Adipocyte (in vitro differentiated cells): ENCODE measurements at regions not wholly inside any gene's neighbourhood (a gene's known extent, or its start where the extent isn't known, plus 50 kb on each side); places are given as distances from the start of the nearest gene placed in this dataset.
A peak's percentile ranks its signal among the peaks of the same experiment; 100 is the strongest.
"Not testable (repeated sequence)": the region's sequence is repeated elsewhere in the genome, so short reads cannot be mapped to it uniquely, and the experiment has no call there.

Source experiments
- DNase-seq: peaks from one replicate; pipeline ENCODE4 v3.0.0-alpha.2; 2015; ENCODE audit warnings: low read depth
- H3K27me3 ChIP-seq: replicated peaks from 2 replicates; pipeline ENCODE4 v1.7.0; 2013; ENCODE audit warnings: mild to moderate bottlenecking, low read length, moderate library complexity; ENCODE audit not compliant: control insufficient read depth, insufficient read depth
- H3K36me3 ChIP-seq: 2 replicates; pipeline ENCODE4 v1.7.0; 2013; ENCODE audit warnings: low read length, mild to moderate bottlenecking, moderate library complexity; ENCODE audit not compliant: control insufficient read depth, insufficient read depth, severe bottlenecking
- H3K4me1 ChIP-seq: 2 replicates; pipeline ENCODE4 v1.7.0; 2013; ENCODE audit warnings: mild to moderate bottlenecking, low read length, moderate library complexity; ENCODE audit not compliant: control insufficient read depth, insufficient read depth
- H3K4me3 ChIP-seq: 2 replicates; pipeline ENCODE4 v1.7.0; 2013; ENCODE audit warnings: mild to moderate bottlenecking, low read length, moderate library complexity
- H3K9ac ChIP-seq: 2 replicates; pipeline ENCODE4 v1.7.0; 2013; ENCODE audit warnings: mild to moderate bottlenecking, low read length, moderate library complexity
- H3K9me3 ChIP-seq: 2 replicates; pipeline ENCODE4 v1.7.0; 2013; ENCODE audit warnings: mild to moderate bottlenecking, low read length, moderate library complexity; ENCODE audit not compliant: control insufficient read depth

DNA sequence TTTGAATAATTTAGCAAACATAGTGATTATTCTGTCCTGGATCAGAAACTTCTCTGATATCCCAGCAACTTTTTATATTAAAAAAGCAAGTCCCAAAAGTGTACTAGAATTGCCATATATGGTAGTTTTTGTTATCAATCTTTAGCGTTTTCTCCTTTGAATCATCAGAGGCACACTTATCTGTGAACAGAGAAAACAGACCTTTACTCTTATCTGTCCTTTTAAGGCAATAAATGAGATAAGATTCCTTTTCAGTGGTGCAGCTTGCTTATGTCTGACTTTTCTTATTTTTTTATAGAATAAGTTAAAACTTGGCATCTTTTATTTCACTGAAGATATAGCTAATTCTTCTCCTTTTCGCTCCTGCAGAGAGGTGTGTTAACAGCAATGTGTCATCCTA, 458.1 kb upstream of the PCDH10 start:
- no peaks in the 10 kb centered on the region for H3K4me1 ChIP-seq
- H3K4me3 ChIP-seq = no peak overlapping the region

GRCh38 chr4:132691668-132692067, 457.4 kb upstream of the PCDH10 start:
- H3K27me3 ChIP-seq = no peaks in the 10 kb centered on the region
- peaks cover 18% of the 10 kb centered on the region for H3K9me3 ChIP-seq
- no peak overlapping the region for H3K9ac ChIP-seq
- H3K36me3 ChIP-seq = no peaks in the 10 kb centered on the region
- no peaks in the 10 kb centered on the region for H3K4me1 ChIP-seq
- no peak for DNase-seq
- H3K4me3 ChIP-seq = no peak overlapping the region

More for the DNA sequence above, 458.1 kb upstream of the PCDH10 start:
- no peaks in the 10 kb centered on the region for H3K36me3 ChIP-seq
- no peak overlapping the region for H3K9ac ChIP-seq
- H3K9me3 ChIP-seq = peaks cover 18% of the 10 kb centered on the region
- H3K27me3 ChIP-seq = no peaks in the 10 kb centered on the region
- DNase-seq = no peak

GRCh38 chr4:132694775-132695174, 454.3 kb upstream of the PCDH10 start:
- peaks cover 18% of the 10 kb centered on the region for H3K9me3 ChIP-seq
- no peaks in the 10 kb centered on the region for H3K4me1 ChIP-seq

GRCh38 chr4:132697505-132697904, 451.6 kb upstream of the PCDH10 start:
- not testable (repeated sequence) for DNase-seq, H3K9ac ChIP-seq, H3K27me3 ChIP-seq, H3K36me3 ChIP-seq, H3K4me3 ChIP-seq, H3K4me1 ChIP-seq
- H3K9me3 ChIP-seq = peaks cover 18% of the 10 kb centered on the region

More at GRCh38 chr4:132694775-132695174, 454.3 kb upstream of the PCDH10 start:
- Histone ChIP-seq H3K36me3 (no peaks in the 10 kb centered on the region), H3K27me3 (no peaks in the 10 kb centered on the region), H3K9ac (no peak overlapping the region), H3K4me3 (no peak overlapping the region)
- DNase-seq = no peak

GRCh38 chr4:132707955-132708354, 441.1 kb upstream of the PCDH10 start:
- Histone ChIP-seq H3K27me3 (no peaks in the 10 kb centered on the region), H3K9me3 (no peaks in the 10 kb centered on the region), H3K4me1 (no peaks in the 10 kb centered on the region), H3K36me3 (no peaks in the 10 kb centered on the region), H3K4me3 (no peak overlapping the region), H3K9ac (no peak overlapping the region)
- no peak for DNase-seq

DNA sequence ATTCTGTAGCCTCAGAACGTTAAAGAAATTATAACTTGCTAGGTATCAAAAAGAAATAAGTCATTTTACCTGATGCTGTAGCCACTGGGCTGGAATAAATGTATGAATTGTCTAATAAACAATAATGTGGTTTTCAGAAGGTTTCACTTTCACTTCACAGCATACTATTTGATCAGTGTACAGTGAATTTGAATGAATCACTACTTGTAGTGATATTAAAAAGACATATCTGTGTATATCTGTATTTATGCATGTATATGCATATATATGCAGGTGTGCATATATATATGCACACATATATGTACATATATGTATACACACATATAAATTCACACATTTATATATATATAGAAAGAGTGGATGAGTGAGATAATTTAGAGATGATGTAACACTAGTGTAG, 440.0 kb upstream of the PCDH10 start:
- H3K9ac ChIP-seq = no peak overlapping the region
- no peaks in the 10 kb centered on the region for H3K36me3 ChIP-seq

GRCh38 chr4:132710971-132711370, 438.1 kb upstream of the PCDH10 start:
- Histone ChIP-seq H3K4me1 (no peaks in the 10 kb centered on the region), H3K36me3 (no peaks in the 10 kb centered on the region), H3K27me3 (no peaks in the 10 kb centered on the region), H3K9ac (no peak overlapping the region), H3K4me3 (no peak overlapping the region), H3K9me3 (no peaks in the 10 kb centered on the region)
- no peak for DNase-seq

More for the DNA sequence above, 440.0 kb upstream of the PCDH10 start:
- peak; percentile 6 for DNase-seq
- no peaks in the 10 kb centered on the region for H3K4me1 ChIP-seq
- H3K27me3 ChIP-seq = no peaks in the 10 kb centered on the region
- H3K9me3 ChIP-seq = no peaks in the 10 kb centered on the region
- no peak overlapping the region for H3K4me3 ChIP-seq

DNA sequence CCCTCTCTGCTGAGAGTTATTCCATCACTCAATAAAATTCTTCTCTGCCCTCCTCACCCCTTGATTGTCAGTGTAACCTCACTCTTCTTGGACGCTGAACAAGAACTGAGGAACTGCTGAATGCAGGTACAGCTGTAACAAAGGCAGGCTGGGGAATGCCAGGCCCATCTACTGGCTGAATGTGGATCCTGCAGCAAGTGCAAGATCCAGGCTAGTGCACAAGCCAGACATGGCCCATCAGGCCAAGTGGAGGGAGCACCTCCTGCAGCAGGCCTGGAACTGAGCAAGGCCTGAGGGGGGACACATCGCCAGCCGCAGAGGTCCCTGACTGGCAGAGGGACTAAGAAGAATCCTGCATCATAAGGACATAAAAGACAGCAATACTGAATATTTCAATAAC, 411.8 kb upstream of the PCDH10 start:
- Histone ChIP-seq H3K9me3 (no peaks in the 10 kb centered on the region), H3K4me1 (no peaks in the 10 kb centered on the region), H3K9ac (no peak overlapping the region), H3K27me3 (no peaks in the 10 kb centered on the region), H3K4me3 (no peak overlapping the region), H3K36me3 (no peaks in the 10 kb centered on the region)
- no peak for DNase-seq

DNA sequence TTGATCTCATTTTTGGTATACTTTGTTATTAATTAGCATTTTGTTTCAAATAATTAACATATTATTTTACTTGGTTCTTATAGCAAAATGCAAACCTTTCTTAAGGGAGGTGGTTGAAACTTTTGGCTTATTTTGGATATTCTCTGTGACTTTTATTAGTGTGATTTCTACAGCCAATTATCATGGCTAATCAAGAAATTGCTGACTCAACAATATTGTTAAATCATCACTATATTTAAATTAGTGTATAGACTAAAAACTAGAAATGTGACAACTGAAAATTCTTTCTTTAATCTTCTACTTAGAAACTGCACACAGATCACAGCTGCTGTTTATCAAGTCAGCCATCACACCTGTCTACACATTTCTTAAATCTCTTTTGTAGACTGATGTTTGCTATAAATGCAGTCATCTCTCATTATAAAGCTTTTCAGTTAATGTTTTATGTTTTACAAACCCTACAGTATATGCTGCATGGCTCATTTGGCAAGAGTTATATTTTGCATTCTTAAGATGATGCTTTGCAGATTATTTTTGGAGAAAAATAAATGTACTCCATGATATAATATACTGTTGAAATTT, 389.8 kb upstream of the PCDH10 start:
- Histone ChIP-seq H3K36me3 (no peaks in the 10 kb centered on the region), H3K4me3 (no peak overlapping the region), H3K9ac (no peak overlapping the region), H3K27me3 (no peaks in the 10 kb centered on the region), H3K4me1 (no peaks in the 10 kb centered on the region), H3K9me3 (no peaks in the 10 kb centered on the region)
- no peak for DNase-seq

DNA sequence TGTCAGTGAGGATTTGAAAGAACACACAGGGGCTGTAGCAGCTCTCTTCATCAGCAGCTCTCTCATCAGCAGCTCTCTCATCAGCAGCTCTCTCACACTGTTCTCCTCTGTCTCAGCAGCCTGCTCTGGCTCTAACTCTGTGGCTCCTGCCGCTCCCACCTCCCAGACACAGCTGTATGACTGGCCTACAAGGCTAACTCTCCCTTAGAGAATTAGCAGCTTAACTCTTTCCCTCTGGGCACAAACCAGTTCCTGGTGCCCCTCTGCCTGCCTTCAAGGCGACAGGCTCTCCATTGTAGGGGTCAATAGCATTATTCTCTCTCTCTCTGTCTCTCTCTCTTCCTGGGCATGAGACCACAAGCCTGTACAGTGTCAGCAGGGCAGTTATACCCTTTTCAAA, 385.6 kb upstream of the PCDH10 start:
- H3K27me3 ChIP-seq = no peaks in the 10 kb centered on the region
- H3K4me3 ChIP-seq = no peak overlapping the region
- H3K4me1 ChIP-seq = no peaks in the 10 kb centered on the region
- H3K9me3 ChIP-seq = no peaks in the 10 kb centered on the region
- no peaks in the 10 kb centered on the region for H3K36me3 ChIP-seq
- H3K9ac ChIP-seq = no peak overlapping the region
- DNase-seq = no peak

GRCh38 chr4:132767901-132768300, 381.2 kb upstream of the PCDH10 start:
- peak; percentile 38 for DNase-seq
- no peaks in the 10 kb centered on the region for H3K4me1 ChIP-seq
- no peaks in the 10 kb centered on the region for H3K36me3 ChIP-seq
- no peaks in the 10 kb centered on the region for H3K9me3 ChIP-seq
- H3K4me3 ChIP-seq = no peak overlapping the region
- H3K27me3 ChIP-seq = no peaks in the 10 kb centered on the region
- no peak overlapping the region for H3K9ac ChIP-seq

DNA sequence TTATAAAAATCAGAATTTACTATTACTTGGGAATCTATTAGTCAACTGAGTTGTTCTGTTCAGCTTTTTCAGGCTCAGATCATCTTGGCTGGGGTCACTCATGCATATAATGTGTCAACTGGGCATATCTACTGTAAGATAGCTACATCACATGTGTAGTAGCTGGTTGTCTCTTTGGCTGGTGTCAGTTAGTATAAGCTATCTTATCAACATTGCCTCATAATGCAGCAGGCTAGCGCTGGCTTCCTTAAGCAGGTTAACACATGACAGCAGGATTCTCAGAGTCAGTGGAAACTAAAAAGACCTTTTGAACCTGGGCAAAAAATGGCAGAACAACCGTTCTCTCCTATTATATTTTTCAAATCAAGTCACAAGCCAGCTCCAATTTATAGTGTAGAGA, 378.3 kb upstream of the PCDH10 start:
- no peak for DNase-seq
- Histone ChIP-seq H3K36me3 (no peaks in the 10 kb centered on the region), H3K27me3 (no peaks in the 10 kb centered on the region), H3K9me3 (no peaks in the 10 kb centered on the region), H3K4me1 (no peaks in the 10 kb centered on the region), H3K9ac (no peak overlapping the region), H3K4me3 (no peak overlapping the region)
